Transverse colon (tissue), 4 donors: ENCODE measurements at regions not wholly inside any gene's neighbourhood (a gene's known extent, or its start where the extent isn't known, plus 50 kb on each side); places are given as distances from the start of the nearest gene placed in this dataset.
"Not testable (repeated sequence)": the region's sequence is repeated elsewhere in the genome, so short reads cannot be mapped to it uniquely, and the experiment has no call there.

Experiments
- DNase-seq: peaks from one replicate; pipeline ENCODE4 v3.0.0-alpha.2; 2019
- H3K27ac ChIP-seq, 4 donors: fragments of 200-600 bp; sonication (generic); 2 replicates each; pipeline ENCODE4 v1.5.1; 2016 to 2018; ENCODE audit warnings: inconsistent platforms in 4 of 4
- H3K27me3 ChIP-seq: fragments of 200-600 bp; sonication (generic); 2 replicates; pipeline ENCODE4 v1.5.1; 2017; ENCODE audit warnings: inconsistent platforms
- H3K36me3 ChIP-seq, 4 donors: fragments of 200-600 bp; sonication (generic); 2 replicates each; pipeline ENCODE4 v1.5.1; 2017 to 2019; ENCODE audit warnings: inconsistent platforms in 4 of 4
- H3K4me1 ChIP-seq, 4 donors: fragments of 200-600 bp; sonication (generic); 2 replicates each; pipeline ENCODE4 v1.5.1; 2017 to 2020; ENCODE audit warnings: inconsistent platforms in 4 of 4
- H3K4me3 ChIP-seq, 4 donors: fragments of 200-600 bp; sonication (generic); 1 replicate in 1 of 4; 2 replicates in 3 of 4; pipeline versions ENCODE4 v1.5.1 to v1.6.1; 2017 to 2019; ENCODE audit warnings: inconsistent platforms in 4 of 4
- H3K9me3 ChIP-seq, 2 donors: fragments of 200-600 bp; sonication (generic); 2 replicates each; pipeline ENCODE4 v1.5.1; 2017 to 2019; ENCODE audit warnings: inconsistent platforms in 2 of 2
- CTCF ChIP-seq, 5 experiments: fragments of 200-600 bp in 3 of 5; fragments of 450-650 bp in 2 of 5; sonication (generic) in 3 of 5; IDR thresholded peaks; 1 replicate in 2 of 5; 2 replicates in 3 of 5; pipeline ENCODE4 v1.5.1; 2016 to 2017; ENCODE audit warnings: antibody characterized with exemption in 5 of 5, inconsistent platforms in 3 of 5, mild to moderate bottlenecking in 2 of 5, moderate library complexity in 1 of 5
- EP300 ChIP-seq: sonication (generic); formaldehyde crosslinking; IDR thresholded peaks from one replicate; pipeline ENCODE4 v1.6.1; 2017; ENCODE audit warnings: antibody characterized with exemption, low read depth
- POLR2A ChIP-seq: fragments of 450-650 bp; IDR thresholded peaks from one replicate; pipeline ENCODE4 v1.6.1; 2016; ENCODE audit warnings: antibody characterized with exemption, mild to moderate bottlenecking, moderate library complexity
- POLR2AphosphoS5 ChIP-seq, 3 donors: sonication (generic); formaldehyde crosslinking; IDR thresholded peaks; one replicate each; pipeline ENCODE4 v1.6.1; 2016; ENCODE audit warnings: antibody characterized with exemption in 3 of 3
- WGBS, 2 donors: methylation state at CpG; one replicate each; pipeline ENCODE4 v1.1.5; 2018; ENCODE audit warnings: low coverage in 1 of 2; 5-methylcytosine and 5-hydroxymethylcytosine counted together
- in situ Hi-C, 4 donors: fragments of 200-750 bp; cut with MboI; loops; one replicate each; pipeline versions ENCODE4 v1.15.0 to v1.15.1; 2017; ENCODE audit warnings: low sequenced_read_pairs in 3 of 4, low pct_ligation_motif_present in 1 of 4, low pct_unique_long_range_greater_than_20kb in 1 of 4
- intact Hi-C: fragments of 100-400 bp; cut with DNase I; formaldehyde crosslinking; loops from one replicate; pipeline ENCODE4 v1.15.1; 2023; ENCODE audit warnings: low total_unique reads

- 87 to 100% methylated on average over 1 to 4 of the region's 4 CpGs for WGBS, 2 donors
- intact Hi-C loops = no loop called here
- in situ Hi-C loops = no loop called here
Observed at GRCh38 chr13:93039131-93039530, 187.5 kb upstream of the GPC6 start.

DNA sequence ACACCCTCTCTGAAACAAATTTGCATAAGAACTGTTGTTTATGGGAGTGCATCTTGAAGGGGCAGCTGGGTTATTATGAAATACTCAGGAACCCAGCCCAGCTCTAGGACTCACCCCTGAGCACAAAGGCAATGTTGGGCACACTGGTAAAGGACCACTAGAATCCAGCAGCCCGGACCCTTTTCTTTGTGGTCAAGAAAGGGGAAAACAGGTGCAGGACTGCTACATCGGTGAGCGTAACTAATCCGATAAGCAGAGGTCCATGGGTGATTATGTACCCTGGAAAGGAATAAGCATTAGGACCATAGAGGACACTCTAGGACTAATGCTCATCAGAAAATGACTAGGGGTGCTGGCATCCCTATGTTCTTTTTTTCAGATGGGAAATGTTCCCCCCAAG is 185.0 kb upstream of the GPC6 start:
- in situ Hi-C loops, H3K4me3 ChIP-seq: not testable (repeated sequence)

More at GRCh38 chr13:93039131-93039530, 187.5 kb upstream of the GPC6 start:
- no peaks in the 10 kb centered on the region for H3K4me1 ChIP-seq
- no peaks in the 10 kb centered on the region for H3K27me3 ChIP-seq
- TF ChIP-seq POLR2A = no peak
- TF ChIP-seq CTCF (IDR thresholded peaks at IDR 0.05) = no peak
- TF ChIP-seq POLR2AphosphoS5 (IDR thresholded peaks at IDR 0.05) = no peak
- TF ChIP-seq EP300 = no peak
- H3K36me3 ChIP-seq = no peaks in the 10 kb centered on the region
- DNase-seq = no peak
- H3K27ac ChIP-seq = no peak overlapping the region
- H3K4me3 ChIP-seq = no peak overlapping the region
- no peaks in the 10 kb centered on the region for H3K9me3 ChIP-seq

GRCh38 chr13:93045836-93046235 is 180.8 kb upstream of the GPC6 start:
- in situ Hi-C loops = no loop called here
- Histone ChIP-seq H3K27ac (no peak overlapping the region), H3K9me3 (no peaks in the 10 kb centered on the region), H3K4me3 (no peak overlapping the region), H3K4me1 (no peaks in the 10 kb centered on the region), H3K36me3 (no peaks in the 10 kb centered on the region), H3K27me3 (no peaks in the 10 kb centered on the region)
- TF ChIP-seq POLR2A (no peak), POLR2AphosphoS5 (IDR thresholded peaks at IDR 0.05) (no peak), EP300 (no peak), CTCF (IDR thresholded peaks at IDR 0.05) (no peak)
- no peak for DNase-seq
- intact Hi-C loops = no loop called here
- 75 to 83% methylated on average over 1 of the region's 1 CpG for WGBS, 2 donors

More for the DNA sequence above, 185.0 kb upstream of the GPC6 start:
- H3K9me3 ChIP-seq, H3K27ac ChIP-seq, H3K36me3 ChIP-seq, DNase-seq, H3K4me1 ChIP-seq, intact Hi-C loops, H3K27me3 ChIP-seq: not testable (repeated sequence)
- whole genome bisulfite sequencing, 2 donors = 80 to 82% methylated on average over 2 to 4 of the region's 4 CpGs

- 79 to 80% methylated on average over 1 to 2 of the region's 2 CpGs for WGBS, 2 donors
- Histone ChIP-seq H3K4me3 (no peak overlapping the region), H3K9me3 (no peaks in the 10 kb centered on the region), H3K4me1 (no peaks in the 10 kb centered on the region), H3K27me3 (no peaks in the 10 kb centered on the region), H3K27ac (no peak overlapping the region), H3K36me3 (no peaks in the 10 kb centered on the region)
- intact Hi-C loops (no loop called here), in situ Hi-C loops (no loop called here)
- no peak for TF ChIP-seq CTCF (IDR thresholded peaks at IDR 0.05)
- TF ChIP-seq POLR2AphosphoS5 (IDR thresholded peaks at IDR 0.05) = no peak
- no peak for TF ChIP-seq POLR2A
- no peak for TF ChIP-seq EP300
- no peak for DNase-seq
Observed at GRCh38 chr13:93055233-93055632, 171.4 kb upstream of the GPC6 start.

DNA sequence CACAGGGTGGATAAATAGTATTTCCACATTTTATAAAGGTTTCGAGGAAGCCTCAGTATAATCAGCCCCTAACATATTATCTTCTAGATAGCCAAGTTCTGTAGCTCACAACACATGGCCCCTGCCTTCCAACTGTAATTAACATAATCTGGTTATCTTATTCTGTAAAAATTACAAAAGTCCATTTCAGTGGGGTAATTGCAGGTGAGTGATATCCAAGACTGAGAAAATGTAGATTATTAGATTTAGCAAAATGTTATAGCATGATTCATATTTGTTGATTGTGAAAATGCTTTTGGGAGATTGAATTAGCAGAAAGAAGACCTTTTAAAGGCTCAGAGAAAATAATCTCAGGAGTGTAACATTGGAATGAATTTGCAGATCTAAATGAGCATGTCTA is 168.3 kb upstream of the GPC6 start:
- no peak overlapping the region for H3K4me3 ChIP-seq
- H3K36me3 ChIP-seq = no peaks in the 10 kb centered on the region
- H3K4me1 ChIP-seq = no peaks in the 10 kb centered on the region
- in situ Hi-C loops = no loop called here
- H3K27ac ChIP-seq = no peak overlapping the region
- 82 to 100% methylated on average over 1 of the region's 1 CpG for WGBS, 2 donors
- no peaks in the 10 kb centered on the region for H3K9me3 ChIP-seq
- intact Hi-C loops = no loop called here
- no peaks in the 10 kb centered on the region for H3K27me3 ChIP-seq
- TF ChIP-seq POLR2AphosphoS5 (IDR thresholded peaks at IDR 0.05) (no peak), CTCF (IDR thresholded peaks at IDR 0.05) (no peak), POLR2A (no peak), EP300 (no peak)
- DNase-seq = no peak
